Stimulated activated naive CD8-positive, alpha-beta T cell treated with anti-CD3 and anti-CD28 coated beads, Interleukin-15, amount 100 ng/mL, for 72 hours (primary cell): ENCODE measurements at regions not wholly inside any gene's neighbourhood (a gene's known extent, or its start where the extent isn't known, plus 50 kb on each side); places are given as distances from the start of the nearest gene placed in this dataset.

Experiments
- ATAC-seq: fragments of 150-1000 bp; cut with Tn5 transposase; 2 replicates; pipeline ENCODE4 v1.10.0; 2021; ENCODE audit warnings: mild to moderate bottlenecking, moderate library complexity
- DNase-seq, 2 donors: peaks; one replicate each; pipeline ENCODE4 v3.0.0; 2021 to 2022
- H3K27ac Mint-ChIP-seq, 2 donors: one replicate each; pipeline ENCODE4 v1.8.0; 2022; ENCODE audit warnings: mild to moderate bottlenecking in 2 of 2, mixed read lengths in 2 of 2, moderate library complexity in 2 of 2
- H3K27me3 Mint-ChIP-seq: one replicate; pipeline ENCODE4 v1.8.0; 2022; ENCODE audit warnings: mixed read lengths
- H3K4me1 Mint-ChIP-seq: one replicate; pipeline ENCODE4 v1.8.0; 2022; ENCODE audit warnings: mild to moderate bottlenecking, mixed read lengths
- H3K4me3 Mint-ChIP-seq, 2 donors: one replicate each; pipeline ENCODE4 v1.8.0; 2022; ENCODE audit warnings: mild to moderate bottlenecking in 2 of 2, mixed read lengths in 2 of 2, moderate library complexity in 1 of 2
- H3K9me3 Mint-ChIP-seq, 2 donors: one replicate each; pipeline ENCODE4 v1.8.0; 2022; ENCODE audit warnings: mixed read lengths in 2 of 2

GRCh38 chr9:2346277-2346913 is 275.2 kb upstream of the VLDLR start:
- H3K27ac Mint-ChIP-seq, result no peak overlapping the region
- H3K9me3 Mint-ChIP-seq, result peaks cover 6% of the 10 kb centered on the region in 2 donors
- no peak for ATAC-seq
- no peaks in the 10 kb centered on the region for H3K27me3 Mint-ChIP-seq
- H3K4me3 Mint-ChIP-seq, result no peak overlapping the region
- H3K4me1 Mint-ChIP-seq, result no peaks in the 10 kb centered on the region
- no peak for DNase-seq

DNA sequence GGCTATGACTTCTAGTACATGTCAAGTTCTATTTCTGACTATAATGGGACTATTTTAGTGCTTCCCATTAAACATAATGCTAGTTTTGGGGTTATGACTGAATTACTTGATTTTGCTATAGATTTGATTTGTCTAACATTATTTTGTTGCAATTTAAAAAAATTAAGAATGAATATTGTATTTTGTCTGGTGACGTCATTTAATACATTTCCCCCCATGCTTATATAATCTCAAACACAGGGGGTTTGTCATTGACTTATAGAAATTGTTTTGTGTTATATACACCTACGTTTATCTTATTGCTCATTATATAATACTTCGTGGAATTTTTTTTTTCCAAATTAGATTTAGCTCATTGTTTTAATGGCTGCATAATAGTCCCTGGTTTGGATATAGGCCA is 270.3 kb upstream of the VLDLR start:
- DNase-seq (no peak), ATAC-seq (no peak)
- Mint-ChIP-seq H3K27me3 (peaks cover 20% of the 10 kb centered on the region), H3K4me3 (no peak overlapping the region), H3K4me1 (no peaks in the 10 kb centered on the region), H3K27ac (no peak overlapping the region), H3K9me3 (peaks cover 4 to 6% of the 10 kb centered on the region in 2 donors)

DNA sequence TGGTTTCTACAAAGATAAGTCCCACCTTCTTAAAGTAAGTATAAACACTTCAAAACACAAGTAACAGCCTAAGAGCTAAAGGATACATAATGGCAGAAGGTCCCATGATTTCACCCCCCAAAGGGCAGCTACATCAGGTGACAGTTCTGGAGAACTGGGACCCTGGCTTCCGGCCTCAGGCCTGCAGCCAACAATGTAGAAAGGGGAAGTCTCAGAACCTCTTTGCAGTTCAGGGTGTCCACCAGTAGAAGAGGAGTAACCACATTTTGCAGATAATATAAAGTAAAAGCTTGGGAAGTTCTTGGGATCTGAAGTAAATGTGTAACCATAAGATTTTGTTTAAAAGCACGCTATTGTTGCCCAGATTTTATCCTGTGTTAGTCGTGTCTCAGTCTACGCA is 267.4 kb upstream of the VLDLR start:
- H3K27me3 Mint-ChIP-seq, result peaks cover 21% of the 10 kb centered on the region
- H3K4me3 Mint-ChIP-seq, result no peak overlapping the region
- no peak for ATAC-seq
- no peaks in the 10 kb centered on the region for H3K4me1 Mint-ChIP-seq
- no peaks in the 10 kb centered on the region for H3K9me3 Mint-ChIP-seq
- no peak overlapping the region for H3K27ac Mint-ChIP-seq
- DNase-seq, result no peak

GRCh38 chr9:2354856-2355696 is 266.5 kb upstream of the VLDLR start:
- ATAC-seq (no peak), DNase-seq (no peak)
- no peaks in the 10 kb centered on the region for H3K4me1 Mint-ChIP-seq
- H3K4me3 Mint-ChIP-seq, result no peak overlapping the region
- H3K9me3 Mint-ChIP-seq, result no peaks in the 10 kb centered on the region
- H3K27ac Mint-ChIP-seq, result no peak overlapping the region
- peaks cover 21% of the 10 kb centered on the region for H3K27me3 Mint-ChIP-seq

- H3K4me1 Mint-ChIP-seq, result no peaks in the 10 kb centered on the region
- H3K27ac Mint-ChIP-seq, result no peak overlapping the region
- H3K4me3 Mint-ChIP-seq, result no peak overlapping the region
- H3K27me3 Mint-ChIP-seq, result peaks cover 21% of the 10 kb centered on the region
- no peaks in the 10 kb centered on the region for H3K9me3 Mint-ChIP-seq
- DNase-seq (no peak), ATAC-seq (no peak)
Measured at GRCh38 chr9:2355697-2355983, 265.9 kb upstream of the VLDLR start.

DNA sequence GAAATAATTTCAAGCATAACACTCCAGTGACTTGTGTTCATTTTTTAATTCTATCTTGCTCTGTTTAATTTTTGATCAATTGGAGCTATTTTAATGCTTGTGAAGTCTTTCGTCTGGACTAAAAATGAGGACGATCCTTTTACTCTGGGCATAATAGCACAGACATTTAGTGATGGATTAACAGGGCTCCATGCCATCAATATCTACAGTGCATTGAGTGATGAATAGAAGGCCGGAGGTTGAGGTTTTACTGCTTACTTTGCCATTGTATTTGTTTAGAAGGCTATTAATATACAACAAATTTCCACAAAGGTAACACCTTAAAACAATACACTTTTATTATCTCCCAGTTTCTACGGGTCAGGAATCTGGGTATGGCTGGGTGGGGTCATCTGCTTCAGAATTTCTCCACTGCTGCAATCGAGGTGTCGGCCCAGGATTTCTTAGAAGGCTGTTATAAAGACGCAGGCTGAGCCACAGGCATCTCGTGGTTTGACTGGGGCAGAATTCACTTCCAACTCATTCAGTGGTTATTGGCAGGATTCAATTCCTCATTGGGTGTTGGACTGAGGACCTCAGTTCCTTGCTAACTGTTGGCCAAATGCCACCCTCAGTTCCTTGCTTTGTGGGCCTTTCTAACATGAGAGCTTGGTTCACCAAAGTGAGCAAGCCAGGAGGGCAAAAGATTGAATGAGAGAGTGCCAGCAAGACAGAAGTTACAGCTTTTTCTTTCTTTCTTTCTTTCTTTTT is 265.4 kb upstream of the VLDLR start:
- H3K27ac Mint-ChIP-seq, result no peak overlapping the region
- no peak for ATAC-seq
- no peaks in the 10 kb centered on the region for H3K4me1 Mint-ChIP-seq
- no peak overlapping the region for H3K4me3 Mint-ChIP-seq
- no peaks in the 10 kb centered on the region for H3K9me3 Mint-ChIP-seq
- no peak for DNase-seq
- H3K27me3 Mint-ChIP-seq, result peaks cover 21% of the 10 kb centered on the region

GRCh38 chr9:2359891-2360471 is 261.6 kb upstream of the VLDLR start:
- no peak for DNase-seq
- no peak for ATAC-seq
- no peaks in the 10 kb centered on the region for H3K9me3 Mint-ChIP-seq
- no peak overlapping the region for H3K27ac Mint-ChIP-seq
- H3K27me3 Mint-ChIP-seq, result peaks cover 22% of the 10 kb centered on the region
- H3K4me3 Mint-ChIP-seq, result no peak overlapping the region
- no peaks in the 10 kb centered on the region for H3K4me1 Mint-ChIP-seq

GRCh38 chr9:2362150-2362549 is 259.4 kb upstream of the VLDLR start:
- Mint-ChIP-seq H3K27me3 (peaks cover 10% of the 10 kb centered on the region), H3K4me1 (no peaks in the 10 kb centered on the region), H3K4me3 (no peak overlapping the region), H3K27ac (no peak overlapping the region), H3K9me3 (no peaks in the 10 kb centered on the region)
- no peak for ATAC-seq
- no peak for DNase-seq

DNA sequence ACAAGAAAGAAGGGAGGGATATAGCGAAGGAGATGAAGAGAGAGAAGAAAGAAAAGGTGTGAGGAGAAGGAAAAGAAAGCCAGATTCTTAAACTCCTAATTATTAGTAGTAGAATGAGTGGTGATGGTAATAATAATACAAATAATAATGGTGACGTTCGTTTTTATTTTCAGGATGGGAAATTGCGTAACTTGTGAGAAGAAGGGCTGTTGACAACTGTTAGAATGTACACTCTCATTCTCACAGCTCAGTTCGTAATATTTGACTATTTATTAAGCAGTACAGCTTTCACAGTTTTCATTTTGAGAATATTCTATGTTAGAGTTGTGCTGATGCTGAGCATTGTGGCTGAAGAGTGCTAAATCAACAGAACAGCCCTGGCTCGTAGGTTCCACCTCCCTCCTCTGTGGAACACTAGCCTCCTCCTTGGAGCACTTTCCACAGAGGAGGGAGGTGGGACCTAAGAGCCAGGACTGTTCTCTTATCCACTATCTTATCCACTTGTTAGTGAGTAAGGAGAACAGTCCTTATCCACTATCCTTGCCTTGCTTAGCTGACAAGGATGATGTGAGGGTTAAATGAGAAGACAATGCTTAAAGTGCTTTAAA is 258.3 kb upstream of the VLDLR start:
- ATAC-seq, result no peak
- DNase-seq, result no peak
- peaks cover 11% of the 10 kb centered on the region for H3K27me3 Mint-ChIP-seq
- H3K27ac Mint-ChIP-seq, result no peak overlapping the region
- no peaks in the 10 kb centered on the region for H3K9me3 Mint-ChIP-seq
- H3K4me1 Mint-ChIP-seq, result no peaks in the 10 kb centered on the region
- no peak overlapping the region for H3K4me3 Mint-ChIP-seq

DNA sequence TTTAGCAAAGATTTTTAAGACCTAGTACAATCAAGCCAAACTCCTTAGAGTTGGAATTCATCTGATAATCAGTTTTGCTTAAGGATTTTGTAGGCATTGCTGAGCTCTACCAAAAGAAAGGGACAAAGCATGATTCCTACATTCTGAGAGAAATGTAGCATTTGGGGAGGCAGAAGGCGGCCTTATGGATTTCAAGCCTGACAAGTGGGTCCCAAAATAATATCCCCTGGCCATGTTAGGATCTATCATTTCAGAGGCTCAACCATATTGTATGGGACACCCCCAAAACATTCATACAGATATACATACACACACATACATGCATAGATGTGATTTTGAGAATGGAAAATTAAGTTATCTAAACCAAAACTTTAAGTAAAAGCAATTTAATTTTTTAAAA is 257.8 kb upstream of the VLDLR start:
- Mint-ChIP-seq H3K4me1 (no peaks in the 10 kb centered on the region), H3K27me3 (peaks cover 17% of the 10 kb centered on the region), H3K9me3 (no peaks in the 10 kb centered on the region), H3K27ac (no peak overlapping the region), H3K4me3 (no peak overlapping the region)
- no peak for ATAC-seq
- DNase-seq, result no peak

DNA sequence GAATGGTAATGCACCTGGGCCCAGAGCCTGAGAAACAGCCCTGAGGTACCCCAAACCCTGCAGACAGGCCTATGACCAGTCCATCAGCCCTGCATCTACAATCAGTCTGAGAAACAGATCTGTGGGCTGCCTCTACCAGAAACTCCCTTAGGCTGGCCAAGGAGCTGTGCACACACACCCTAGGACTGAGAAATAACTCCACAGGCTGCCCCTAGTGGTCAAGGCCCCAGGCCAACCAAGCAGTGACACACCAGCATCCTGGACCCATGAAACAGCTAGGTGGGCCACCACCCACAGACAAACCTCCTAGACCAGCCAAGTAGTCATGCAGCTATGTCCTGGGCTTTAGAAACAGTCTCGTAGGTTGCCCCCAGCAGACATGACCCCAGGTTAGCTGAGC is 253.6 kb upstream of the VLDLR start:
- ATAC-seq, result peak; percentile 50

DNA sequence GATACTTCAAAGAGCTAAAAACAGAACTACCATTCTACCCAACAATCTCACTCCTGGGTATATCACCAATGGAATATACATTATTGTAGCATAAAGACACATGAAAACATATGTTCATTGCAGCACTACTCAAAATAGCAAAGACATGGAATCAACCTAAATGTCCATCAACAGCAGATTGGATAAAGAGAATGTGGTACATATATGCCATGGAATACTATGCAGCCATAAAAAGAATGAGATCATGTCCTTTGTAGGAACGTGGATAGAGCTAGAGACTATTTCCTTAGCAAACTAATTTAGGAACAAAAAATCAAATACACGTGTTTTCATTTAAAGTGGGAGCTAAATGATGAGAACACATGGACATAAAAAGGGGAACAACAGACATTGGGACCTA is 247.9 kb upstream of the VLDLR start:
- Mint-ChIP-seq H3K4me3 (no peak overlapping the region), H3K27me3 (peaks cover 16% of the 10 kb centered on the region), H3K9me3 (peaks cover 5 to 16% of the 10 kb centered on the region in 2 donors), H3K27ac (no peak overlapping the region), H3K4me1 (no peaks in the 10 kb centered on the region)
- DNase-seq (no peak), ATAC-seq (no peak)

More for the DNA sequence above, 253.6 kb upstream of the VLDLR start:
- Mint-ChIP-seq H3K9me3 (peaks cover 0 to 6% of the 10 kb centered on the region in 2 donors), H3K4me1 (no peaks in the 10 kb centered on the region), H3K27me3 (peaks cover 21% of the 10 kb centered on the region), H3K27ac (no peak overlapping the region), H3K4me3 (no peak overlapping the region)
- DNase-seq, result no peak

DNA sequence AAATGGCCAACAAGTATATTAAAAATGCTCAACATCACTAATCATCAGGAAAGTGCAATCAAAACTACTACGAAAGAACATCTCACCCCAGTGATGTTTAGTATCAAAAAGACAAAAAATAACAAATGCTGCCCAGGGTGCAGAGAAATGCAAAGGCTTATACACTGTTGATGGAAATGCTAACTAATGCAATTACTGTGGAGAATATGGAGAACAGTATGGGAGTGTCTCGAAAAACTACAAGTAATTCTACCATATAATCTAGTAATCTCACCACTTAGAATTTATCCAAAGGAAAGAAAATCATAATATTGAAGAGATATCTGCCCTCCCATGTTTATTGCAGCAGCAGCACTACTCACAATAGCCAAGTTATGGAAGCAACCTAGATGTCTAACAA is 246.5 kb upstream of the VLDLR start:
- no peak for ATAC-seq
- no peak for DNase-seq
- peaks cover 5% of the 10 kb centered on the region for H3K27me3 Mint-ChIP-seq
- H3K27ac Mint-ChIP-seq, result no peak overlapping the region
- no peaks in the 10 kb centered on the region for H3K4me1 Mint-ChIP-seq
- no peak overlapping the region for H3K4me3 Mint-ChIP-seq
- H3K9me3 Mint-ChIP-seq, result peaks cover 5 to 16% of the 10 kb centered on the region in 2 donors

DNA sequence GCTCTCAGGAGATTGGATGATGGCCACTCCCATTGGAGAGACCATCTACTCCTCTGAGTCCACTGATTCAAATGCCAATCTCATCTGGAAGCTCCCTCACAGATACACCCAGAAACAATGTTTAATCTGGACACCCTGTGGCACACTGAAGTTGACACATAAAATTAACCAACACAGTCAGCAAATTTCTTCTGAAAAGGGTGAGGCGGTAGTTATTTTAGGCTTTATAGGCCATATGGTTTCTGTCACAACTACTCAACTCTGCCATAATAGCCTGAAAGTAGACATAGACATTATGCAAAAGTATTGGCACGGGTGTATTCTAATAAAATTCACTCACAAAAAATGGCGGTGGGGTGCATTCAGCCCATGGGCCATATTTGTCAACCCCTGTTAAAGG is 244.5 kb upstream of the VLDLR start:
- Mint-ChIP-seq H3K27ac (no peak overlapping the region), H3K4me3 (no peak overlapping the region), H3K27me3 (peaks cover 11% of the 10 kb centered on the region), H3K9me3 (peaks cover 5 to 22% of the 10 kb centered on the region in 2 donors), H3K4me1 (no peaks in the 10 kb centered on the region)
- DNase-seq, result no peak
- no peak for ATAC-seq

GRCh38 chr9:2377834-2378233 is 243.8 kb upstream of the VLDLR start:
- ATAC-seq (no peak), DNase-seq (no peak)
- H3K4me1 Mint-ChIP-seq, result no peaks in the 10 kb centered on the region
- no peak overlapping the region for H3K27ac Mint-ChIP-seq
- peaks cover 5 to 17% of the 10 kb centered on the region in 2 donors for H3K9me3 Mint-ChIP-seq
- peaks cover 12% of the 10 kb centered on the region for H3K27me3 Mint-ChIP-seq
- H3K4me3 Mint-ChIP-seq, result no peak overlapping the region
